T-cell (primary cell): ENCODE measurements at regions not wholly inside any gene's neighbourhood (a gene's known extent, or its start where the extent isn't known, plus 50 kb on each side); places are given as distances from the start of the nearest gene placed in this dataset.
"Not testable (repeated sequence)": the region's sequence is repeated elsewhere in the genome, so short reads cannot be mapped to it uniquely, and the experiment has no call there.

Experiments used
- ATAC-seq, 4 experiments: fragments of 200-7000 bp in 3 of 4; fragments of 150-1000 bp in 1 of 4; cut with Tn5 transposase; replicated peaks in 1 of 4; 1 replicate in 3 of 4; 2 replicates in 1 of 4; pipeline ENCODE4 v1.10.0; 2021; ENCODE audit warnings: moderate library complexity in 3 of 4, mild to moderate bottlenecking in 2 of 4, moderate number of reproducible peaks in 1 of 4
- CTCF ChIA-PET, 2 donors: fragments of 300-600 bp; sonication (Branson Sonifier 250); formaldehyde crosslinking; loops; one replicate each; lab custom pipeline; 2022; ENCODE audit warnings: antibody characterized with exemption in 2 of 2; lab: Charles Lee
- POLR2A ChIA-PET, 2 donors: fragments of 300-600 bp; sonication (Branson Sonifier 250); formaldehyde crosslinking; loops; one replicate each; lab custom pipeline; 2022; ENCODE audit warnings: antibody characterized with exemption in 2 of 2; lab: Charles Lee
- DNase-seq, 35 experiments: peaks; one replicate each; pipeline versions ENCODE4 v3.0.0 to v3.0.0-alpha.2; 2013 to 2023
- H3K27ac ChIP-seq: one replicate; pipeline ENCODE4 v1.5.1; 2013; ENCODE audit warnings: low read length
- H3K27me3 ChIP-seq, 2 experiments: replicated peaks in 1 of 2; 1 replicate in 1 of 2; 2 replicates in 1 of 2; pipeline versions ENCODE4 v1.6.1 to v1.7.0; 2013; ENCODE audit warnings: low read length in 1 of 2, mixed read lengths in 1 of 2; ENCODE audit not compliant: control insufficient read depth in 2 of 2, insufficient read depth in 2 of 2; ENCODE audit errors: extremely low read depth in 1 of 2
- H3K36me3 ChIP-seq, 2 donors: 1 replicate in 1 of 2; 2 replicates in 1 of 2; pipeline versions ENCODE4 v1.6.1 to v1.7.0; 2013; ENCODE audit warnings: low read length in 1 of 2; ENCODE audit not compliant: control insufficient read depth in 2 of 2, insufficient read depth in 1 of 2; ENCODE audit errors: extremely low read depth in 1 of 2
- H3K4me1 ChIP-seq, 2 experiments: 1 replicate in 1 of 2; 2 replicates in 1 of 2; pipeline versions ENCODE4 v1.6.1 to v1.7.0; 2013; ENCODE audit warnings: low read length in 2 of 2, mixed read lengths in 1 of 2; ENCODE audit not compliant: insufficient read depth in 2 of 2, control insufficient read depth in 1 of 2; ENCODE audit errors: extremely low read depth in 1 of 2
- H3K4me3 ChIP-seq, 2 donors: 1 replicate in 1 of 2; 2 replicates in 1 of 2; pipeline versions ENCODE4 v1.5.1 to v1.7.0; 2013; ENCODE audit warnings: mild to moderate bottlenecking in 2 of 2, low read length in 1 of 2, moderate library complexity in 1 of 2; ENCODE audit not compliant: control insufficient read depth in 1 of 2; ENCODE audit errors: extremely low read depth in 1 of 2
- H3K9me3 ChIP-seq: 2 replicates; pipeline ENCODE4 v1.7.0; 2013
- H3K27ac Mint-ChIP-seq, 2 donors: one replicate each; pipeline ENCODE4 v1.8.0; 2020 to 2021; ENCODE audit warnings: mild to moderate bottlenecking in 2 of 2, mixed read lengths in 2 of 2
- H3K27me3 Mint-ChIP-seq, 2 donors: one replicate each; pipeline ENCODE4 v1.8.0; 2021 to 2022; ENCODE audit warnings: mixed read lengths in 2 of 2
- H3K36me3 Mint-ChIP-seq: one replicate; pipeline ENCODE4 v1.8.0; 2021; ENCODE audit warnings: mixed read lengths
- H3K4me1 Mint-ChIP-seq, 3 donors: one replicate each; pipeline ENCODE4 v1.8.0; 2020 to 2022; ENCODE audit warnings: mixed read lengths in 3 of 3, mild to moderate bottlenecking in 1 of 3
- H3K4me3 Mint-ChIP-seq, 3 donors: one replicate each; pipeline ENCODE4 v1.8.0; 2020 to 2022; ENCODE audit warnings: mild to moderate bottlenecking in 3 of 3, mixed read lengths in 3 of 3, moderate library complexity in 3 of 3
- H3K9me3 Mint-ChIP-seq, 3 donors: one replicate each; pipeline ENCODE4 v1.8.0; 2020 to 2022; ENCODE audit warnings: mixed read lengths in 3 of 3
- WGBS: methylation state at CpG from one replicate; pipeline ENCODE4 v1.1.5; 2013; ENCODE audit warnings: missing lambda C conversion rate; ENCODE audit not compliant: insufficient coverage; 5-methylcytosine and 5-hydroxymethylcytosine counted together

DNA sequence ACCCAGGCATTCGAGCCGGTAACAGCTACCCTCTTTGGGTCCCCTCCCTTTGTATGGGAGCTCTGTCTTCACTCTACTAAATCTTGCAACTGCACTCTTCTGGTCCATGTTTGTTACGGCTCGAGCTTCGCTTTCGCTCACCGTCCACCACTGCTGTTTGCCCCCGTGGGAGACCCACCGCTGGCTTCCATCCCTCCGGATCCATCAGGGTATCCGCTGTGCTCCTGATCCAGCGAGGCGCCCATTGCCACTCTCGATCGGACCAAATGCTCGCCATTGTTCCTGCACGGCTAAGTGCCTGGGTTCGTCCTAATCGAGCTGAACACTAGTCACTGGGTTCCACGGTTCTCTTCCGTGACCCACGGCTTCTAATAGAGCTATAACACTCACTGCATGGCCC lies 416.3 kb downstream of the TMEM121 start:
- peaks cover 0 to 22% of the 10 kb centered on the region in 2 experiments for H3K4me1 ChIP-seq
- POLR2A ChIA-PET, H3K36me3 ChIP-seq, H3K4me3 Mint-ChIP-seq, H3K27me3 Mint-ChIP-seq, H3K9me3 ChIP-seq, ATAC-seq, CTCF ChIA-PET, H3K27ac Mint-ChIP-seq, H3K27ac ChIP-seq, H3K4me3 ChIP-seq, DNase-seq: not testable (repeated sequence)
- WGBS, result 90% methylated on average over 22 of the region's 22 CpGs
- H3K4me1 Mint-ChIP-seq, result peaks cover 9 to 20% (median 19%) of the 10 kb centered on the region in 3 donors
- peaks cover 7 to 11% (median 10%) of the 10 kb centered on the region in 3 donors for H3K9me3 Mint-ChIP-seq
- peaks cover 0 to 34% of the 10 kb centered on the region in 2 experiments for H3K27me3 ChIP-seq
- peaks cover 11% of the 10 kb centered on the region for H3K36me3 Mint-ChIP-seq

DNA sequence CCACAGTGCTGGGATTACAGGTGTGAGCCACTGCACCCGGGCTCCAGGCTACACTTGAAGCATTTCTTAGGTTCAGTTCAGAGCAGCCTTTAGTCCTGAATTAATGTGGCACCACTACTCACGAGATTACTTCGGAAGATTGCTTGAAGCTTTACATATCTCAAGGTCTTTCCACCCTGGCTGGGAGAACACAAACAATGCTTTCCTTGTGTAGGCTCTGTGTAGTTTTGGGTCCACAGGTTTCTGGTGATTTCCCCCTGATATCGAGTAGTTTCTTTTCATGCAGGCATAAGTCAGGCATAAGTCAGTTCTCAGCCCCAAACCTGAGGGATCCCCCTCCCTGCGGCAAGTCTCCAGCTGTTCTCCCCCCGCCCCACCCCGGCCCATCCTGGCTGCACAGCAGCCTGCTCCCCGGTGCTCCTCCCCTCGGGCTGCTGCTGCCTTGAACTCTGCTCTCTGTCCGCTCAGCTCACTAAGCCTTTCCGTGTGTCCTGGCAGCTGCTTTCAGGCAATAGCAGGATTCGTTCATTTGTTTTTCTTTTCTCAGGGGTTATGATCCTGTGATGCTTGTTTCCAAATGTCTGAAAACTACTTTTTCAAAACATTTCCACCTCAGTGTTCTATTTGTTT lies 417.7 kb downstream of the TMEM121 start:
- Mint-ChIP-seq H3K27ac (no peak overlapping the region), H3K36me3 (peaks cover 6% of the 10 kb centered on the region), H3K27me3 (peaks cover 3 to 9% of the 10 kb centered on the region in 2 donors), H3K9me3 (peaks cover under 1 to 5% (median 3%) of the 10 kb centered on the region in 3 donors), H3K4me3 (no peak overlapping the region), H3K4me1 (peaks cover 17 to 27% (median 22%) of the 10 kb centered on the region in 3 donors)
- H3K4me3 ChIP-seq, result no peak overlapping the region
- H3K36me3 ChIP-seq, result no peaks in the 10 kb centered on the region
- H3K27ac ChIP-seq, result no peak overlapping the region
- ATAC-seq (no peak), DNase-seq (no peak)
- H3K9me3 ChIP-seq, result peaks cover under 1% of the 10 kb centered on the region
- ChIA-PET CTCF (interaction anchor here (0.6 to 1.4 kb wide), 3 partner anchors 47 to 1820 kb away, joined by 3 to 7 read pairs (median 5); no protein-coding TSS in a partner anchor), POLR2A (no interaction called here)
- peaks cover 1 to 22% of the 10 kb centered on the region in 2 experiments for H3K4me1 ChIP-seq
- WGBS, result 96% methylated on average over 5 of the region's 12 CpGs
- peaks cover 0 to 27% of the 10 kb centered on the region in 2 experiments for H3K27me3 ChIP-seq

DNA sequence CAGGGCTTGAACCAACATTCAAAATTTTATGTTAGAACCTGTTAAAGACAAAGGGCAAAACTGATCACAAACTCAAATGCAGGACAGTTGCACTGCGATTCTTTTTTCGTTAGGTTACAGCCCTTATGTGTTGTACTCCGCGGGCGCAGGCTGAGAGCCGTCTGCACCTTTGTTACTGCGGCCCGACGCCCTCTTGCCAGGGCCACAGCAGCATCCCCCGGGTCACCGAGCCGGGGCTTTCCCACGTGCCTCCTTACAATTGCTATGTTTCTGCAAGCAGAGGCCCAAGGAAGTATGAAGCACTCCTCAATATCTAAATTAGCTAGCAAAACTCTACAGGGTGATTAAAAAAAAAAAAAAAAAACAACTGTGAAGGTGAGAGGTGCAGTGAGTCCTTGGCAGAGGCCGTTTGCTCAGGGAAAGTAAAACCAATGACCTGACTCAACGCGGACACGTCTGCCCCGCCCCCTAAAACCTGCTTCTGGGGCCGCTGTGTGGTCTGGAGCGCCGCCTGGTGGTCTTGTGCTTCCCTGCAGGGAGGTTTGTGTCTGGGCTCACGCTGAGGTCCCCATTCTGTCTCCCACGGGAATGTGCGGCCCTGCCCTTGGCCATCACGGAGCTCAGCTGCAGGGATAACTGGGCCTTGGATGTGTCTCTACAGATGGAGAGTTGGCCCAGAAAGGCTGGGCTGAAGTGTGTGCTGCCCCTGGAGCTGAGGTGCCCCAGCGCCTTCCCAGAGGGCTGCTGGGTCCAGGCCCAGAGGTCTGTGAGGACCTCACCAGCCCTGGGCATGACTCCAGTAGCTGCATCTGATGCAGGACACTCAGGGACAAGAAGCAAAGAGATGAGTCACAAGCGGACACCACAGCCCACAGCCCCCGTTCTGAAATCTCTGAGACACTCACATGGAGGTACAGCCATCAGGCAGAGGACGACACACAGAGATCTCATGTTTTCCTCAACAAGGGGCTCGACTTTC lies 418.5 kb downstream of the TMEM121 start:
- peaks cover 0 to 28% of the 10 kb centered on the region in 2 experiments for H3K27me3 ChIP-seq
- H3K27ac ChIP-seq, result no peak overlapping the region
- no peak overlapping the region for H3K27ac Mint-ChIP-seq
- ChIA-PET POLR2A (no interaction called here), CTCF (interaction anchor here (0.6 to 1.4 kb wide), 3 partner anchors 48 to 1821 kb away, joined by 3 to 7 read pairs (median 5); no protein-coding TSS in a partner anchor)
- H3K4me3 Mint-ChIP-seq, result no peak overlapping the region
- no peaks in the 10 kb centered on the region for H3K9me3 ChIP-seq
- DNase-seq (peak; percentile 29 to 79 (median 61)), ATAC-seq (peak; percentile 77 to 83 (median 80))
- peaks cover 2 to 19% of the 10 kb centered on the region in 2 experiments for H3K4me1 ChIP-seq
- H3K4me3 ChIP-seq, result no peak overlapping the region
- no peaks in the 10 kb centered on the region for H3K36me3 ChIP-seq
- WGBS, result 44% methylated on average over 26 of the region's 30 CpGs
- no peaks in the 10 kb centered on the region for H3K9me3 Mint-ChIP-seq
- H3K4me1 Mint-ChIP-seq, result peaks cover 21 to 26% (median 21%) of the 10 kb centered on the region in 3 donors
- H3K36me3 Mint-ChIP-seq, result no peaks in the 10 kb centered on the region
- H3K27me3 Mint-ChIP-seq, result peaks cover 3 to 9% of the 10 kb centered on the region in 2 donors

DNA sequence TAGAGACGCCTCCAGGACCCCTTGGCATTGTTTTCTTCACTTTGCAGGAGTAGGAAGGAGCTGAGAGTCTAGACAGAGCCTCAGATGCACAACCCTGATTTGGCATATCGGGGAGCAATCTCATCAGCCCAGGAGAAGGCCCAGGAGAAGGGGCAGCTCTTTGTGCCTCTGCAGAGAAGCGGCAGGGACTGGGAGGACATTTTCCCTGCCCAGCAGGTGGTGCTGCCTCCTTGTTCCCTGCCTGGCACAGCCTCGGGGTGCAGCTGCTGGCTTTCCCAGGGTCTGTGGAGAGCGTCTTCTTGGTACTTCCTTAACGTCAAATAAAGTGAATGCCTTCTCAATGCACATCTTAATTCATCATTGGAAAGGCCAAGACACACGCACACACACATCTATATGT lies 419.5 kb downstream of the TMEM121 start:
- H3K4me3 ChIP-seq, result no peak overlapping the region
- peaks cover 2 to 10% of the 10 kb centered on the region in 2 experiments for H3K4me1 ChIP-seq
- ATAC-seq, result no peak
- Mint-ChIP-seq H3K9me3 (no peaks in the 10 kb centered on the region), H3K27me3 (peaks cover 3 to 9% of the 10 kb centered on the region in 2 donors), H3K4me1 (peaks cover 13 to 21% (median 18%) of the 10 kb centered on the region in 3 donors), H3K36me3 (no peaks in the 10 kb centered on the region), H3K27ac (no peak overlapping the region), H3K4me3 (no peak overlapping the region)
- no peak overlapping the region for H3K27ac ChIP-seq
- no peaks in the 10 kb centered on the region for H3K36me3 ChIP-seq
- POLR2A ChIA-PET, result no interaction called here
- no peaks in the 10 kb centered on the region for H3K9me3 ChIP-seq
- peaks cover 0 to 24% of the 10 kb centered on the region in 2 experiments for H3K27me3 ChIP-seq
- 63% methylated on average over 3 of the region's 7 CpGs for WGBS
- peak in 16 of 35 experiments; percentile 10 to 37 (median 18) for DNase-seq
- CTCF ChIA-PET, result no interaction called here

DNA sequence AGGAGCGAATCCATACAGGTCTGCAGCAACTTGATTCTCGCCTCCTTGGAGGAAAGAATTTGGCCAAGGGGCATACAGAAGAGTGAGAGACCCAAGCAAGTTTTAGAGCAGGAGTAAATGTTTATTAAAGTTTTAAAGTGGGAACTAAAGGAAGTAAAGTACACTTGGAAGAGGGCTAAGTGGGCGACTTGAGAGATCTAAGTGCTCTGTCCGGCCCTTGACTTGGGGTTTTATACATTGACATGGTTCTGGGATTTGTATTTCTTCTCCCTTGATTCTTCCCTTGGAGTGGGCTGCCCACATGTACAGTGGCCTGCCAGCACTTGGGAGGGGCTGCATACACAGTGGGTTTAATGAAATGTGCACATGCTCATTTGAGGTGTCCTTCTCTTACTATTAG lies 421.2 kb downstream of the TMEM121 start:
- Mint-ChIP-seq H3K27me3 (peaks cover 11 to 18% of the 10 kb centered on the region in 2 donors), H3K4me3 (no peak overlapping the region), H3K27ac (no peak overlapping the region), H3K36me3 (no peaks in the 10 kb centered on the region), H3K4me1 (peaks cover 13 to 21% (median 18%) of the 10 kb centered on the region in 3 donors), H3K9me3 (no peaks in the 10 kb centered on the region)
- no peak for ATAC-seq
- Histone ChIP-seq H3K4me3 (no peak overlapping the region), H3K9me3 (no peaks in the 10 kb centered on the region), H3K4me1 (peaks cover 2 to 8% of the 10 kb centered on the region in 2 experiments), H3K36me3 (no peaks in the 10 kb centered on the region), H3K27me3 (peaks cover 0 to 28% of the 10 kb centered on the region in 2 experiments), H3K27ac (no peak overlapping the region)
- POLR2A ChIA-PET, result no interaction called here
- WGBS, result 72% methylated on average over 2 of the region's 4 CpGs
- DNase-seq, result no peak
- CTCF ChIA-PET, result no interaction called here

DNA sequence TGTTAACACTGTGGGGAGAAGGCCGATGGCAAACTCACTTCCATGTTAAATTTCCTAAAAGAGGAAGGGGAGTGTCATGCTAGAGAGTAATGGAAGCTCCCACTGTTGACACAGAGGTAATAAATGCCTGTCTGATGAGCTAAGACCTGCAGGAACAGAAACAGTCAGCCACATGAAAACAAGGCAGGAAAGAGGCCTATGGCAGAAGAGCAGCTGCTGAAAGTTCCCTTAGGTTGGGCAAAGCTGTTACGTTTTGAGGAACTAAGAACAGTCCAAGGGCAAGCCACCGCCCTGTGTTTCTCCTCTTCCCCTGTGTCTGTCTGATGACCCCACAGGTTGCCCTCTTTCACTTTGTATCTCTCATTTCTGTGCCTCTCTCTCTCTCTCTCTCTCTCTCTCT lies 422.6 kb downstream of the TMEM121 start:
- H3K9me3 ChIP-seq, H3K36me3 ChIP-seq, POLR2A ChIA-PET, H3K4me3 Mint-ChIP-seq, H3K9me3 Mint-ChIP-seq, H3K4me3 ChIP-seq, H3K27ac ChIP-seq, H3K36me3 Mint-ChIP-seq, H3K4me1 ChIP-seq, H3K27ac Mint-ChIP-seq, ATAC-seq: not testable (repeated sequence)
- peak in 1 of 35 experiments; percentile 19 for DNase-seq
- Mint-ChIP-seq H3K4me1 (peaks cover 13 to 21% (median 18%) of the 10 kb centered on the region in 3 donors), H3K27me3 (peaks cover 18 to 22% of the 10 kb centered on the region in 2 donors)
- 0% methylated on average over 1 of the region's 3 CpGs for WGBS
- peaks cover 0 to 32% of the 10 kb centered on the region in 2 experiments for H3K27me3 ChIP-seq
- CTCF ChIA-PET, result interaction anchor here in 1 of 2 donors (0.7 kb wide), 1 partner anchor 151 kb away, joined by 3 read pairs; no protein-coding TSS in a partner anchor
